ENCODE measurements at regions not wholly inside any gene's neighbourhood (a gene's known extent, or its start where the extent isn't known, plus 50 kb on each side); places are given as distances from the start of the nearest gene placed in this dataset.

GRCh38 chr6:6890400-6890858 is 217.3 kb upstream of the RREB1 start:
- H3K9me3 ChIP-seq (ENCODE audit: low read length) = no peaks in the 10 kb centered on the region
- no peak for DNase-seq (ENCODE audit: low spot score)
- no peaks in the 10 kb centered on the region for H3K9me2 ChIP-seq (ENCODE audit: insufficient read depth, low read length)
- no peaks in the 10 kb centered on the region for H3K36me3 ChIP-seq (ENCODE audit: insufficient read depth, low read length)
- no peak overlapping the region for H3K4me3 ChIP-seq (ENCODE audit: low read depth, low read length, poor library complexity, severe bottlenecking)
- H3K4me2 ChIP-seq (ENCODE audit: low read length) = no peak overlapping the region
- ChIA-PET CTCF (ENCODE audit: unreplicated experiment) (no interaction called here), POLR2A (no interaction called here)
- intact Hi-C loops (cut with micrococcal nuclease; ENCODE audit: unreplicated experiment) = no loop called here
- no peaks in the 10 kb centered on the region for H3K79me2 ChIP-seq (ENCODE audit: insufficient read depth, low read depth, low read length)
- no peaks in the 10 kb centered on the region for H4K20me1 ChIP-seq (ENCODE audit: insufficient read depth, low read length)
- no peaks in the 10 kb centered on the region for H3K4me1 ChIP-seq (ENCODE audit: insufficient read depth, low read length, poor library complexity, severe bottlenecking)
- TF ChIP-seq EZH2phosphoT487 (IDR thresholded peaks at IDR 0.05; ENCODE audit: borderline replicate concordance, low read depth, low read length) (no peak), CTCF (conservative IDR thresholded peaks at IDR 0.05; ENCODE audit: low read length) (no peak)
- H3K27ac ChIP-seq (ENCODE audit: low read depth, low read length, poor library complexity, severe bottlenecking) = no peak overlapping the region
- no TSS peak for BruUV-seq (replicated peaks)
- H2AFZ ChIP-seq (ENCODE audit: low read length) = 0 out of 2 replicates have a peak overlapping the region, but pooled peaks have one; percentile 38

DNA sequence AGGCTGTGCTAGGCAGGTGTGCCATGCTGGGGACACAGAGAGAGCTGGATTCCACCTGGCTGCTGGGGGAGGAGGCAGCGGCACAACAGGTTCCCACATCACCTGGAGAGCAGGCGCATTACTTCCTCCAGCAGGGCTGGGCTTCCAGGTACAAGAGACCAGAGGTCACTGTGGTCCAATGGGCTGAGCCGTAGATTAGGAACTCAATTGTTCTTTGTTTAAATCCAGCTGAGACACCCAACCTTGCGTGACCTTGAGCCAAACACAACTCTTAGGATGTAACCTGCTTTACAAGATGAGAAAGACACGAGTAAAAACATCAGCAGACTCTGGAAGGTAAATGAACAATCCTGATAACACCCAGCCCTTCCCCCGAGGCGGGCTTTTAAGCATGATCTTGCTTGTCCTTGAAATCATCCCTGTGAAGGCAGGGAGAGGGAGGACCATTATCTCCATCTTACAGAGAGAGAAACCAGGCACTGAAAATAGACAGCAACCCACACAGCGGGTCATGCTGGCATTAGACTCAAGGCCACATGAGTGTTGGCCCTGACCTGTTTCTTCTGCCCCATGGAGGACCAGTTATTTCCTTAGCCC is 216.5 kb upstream of the RREB1 start:
- no peak for DNase-seq (ENCODE audit: low spot score)
- Histone ChIP-seq H3K4me1 (ENCODE audit: insufficient read depth, low read length, poor library complexity, severe bottlenecking) (no peaks in the 10 kb centered on the region), H4K20me1 (ENCODE audit: insufficient read depth, low read length) (no peaks in the 10 kb centered on the region), H3K79me2 (ENCODE audit: insufficient read depth, low read depth, low read length) (no peaks in the 10 kb centered on the region), H3K9me3 (ENCODE audit: low read length) (no peaks in the 10 kb centered on the region), H3K27ac (ENCODE audit: low read depth, low read length, poor library complexity, severe bottlenecking) (no peak overlapping the region), H2AFZ (ENCODE audit: low read length) (no peak overlapping the region), H3K4me3 (ENCODE audit: low read depth, low read length, poor library complexity, severe bottlenecking) (no peak overlapping the region), H3K36me3 (ENCODE audit: insufficient read depth, low read length) (no peaks in the 10 kb centered on the region), H3K4me2 (ENCODE audit: low read length) (no peak overlapping the region), H3K9me2 (ENCODE audit: insufficient read depth, low read length) (no peaks in the 10 kb centered on the region)
- intact Hi-C loops (cut with micrococcal nuclease; ENCODE audit: unreplicated experiment) = no loop called here
- BruUV-seq (replicated peaks) = no TSS peak
- CTCF ChIA-PET (ENCODE audit: unreplicated experiment) = no interaction called here
- TF ChIP-seq CTCF (conservative IDR thresholded peaks at IDR 0.05; ENCODE audit: low read length) (no peak), EZH2phosphoT487 (IDR thresholded peaks at IDR 0.05; ENCODE audit: borderline replicate concordance, low read depth, low read length) (no peak)
- POLR2A ChIA-PET = no interaction called here

DNA sequence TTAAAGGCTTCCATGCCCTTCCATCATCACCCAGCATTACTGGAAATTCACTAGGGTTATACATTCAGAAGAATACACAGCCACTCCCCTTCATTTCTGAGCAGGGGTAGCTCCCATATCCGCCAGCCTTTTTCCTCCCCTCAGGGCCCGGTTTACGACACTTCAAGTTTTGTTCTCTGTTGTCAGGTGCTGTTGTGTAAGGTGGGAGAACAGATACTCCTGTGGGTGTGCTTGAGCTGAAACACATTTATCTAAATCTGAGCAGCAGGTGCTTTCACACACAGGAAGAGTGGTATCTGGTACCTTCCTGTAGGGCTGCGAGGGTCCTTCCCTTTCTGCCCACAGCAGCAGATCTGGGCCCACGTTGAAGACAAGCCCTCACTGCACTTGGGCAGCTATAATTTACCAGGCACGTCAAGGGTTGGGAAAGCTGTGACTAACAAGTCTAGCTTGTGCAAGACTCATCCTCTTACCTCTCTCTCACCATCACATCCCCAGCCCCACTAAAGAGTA is 215.8 kb upstream of the RREB1 start:
- TF ChIP-seq EZH2phosphoT487 (IDR thresholded peaks at IDR 0.05; ENCODE audit: borderline replicate concordance, low read depth, low read length) (no peak), CTCF (conservative IDR thresholded peaks at IDR 0.05; ENCODE audit: low read length) (no peak)
- ChIA-PET POLR2A (no interaction called here), CTCF (ENCODE audit: unreplicated experiment) (no interaction called here)
- no peak overlapping the region for H3K4me2 ChIP-seq (ENCODE audit: low read length)
- no peaks in the 10 kb centered on the region for H4K20me1 ChIP-seq (ENCODE audit: insufficient read depth, low read length)
- no peaks in the 10 kb centered on the region for H3K9me3 ChIP-seq (ENCODE audit: low read length)
- no TSS peak for BruUV-seq (replicated peaks)
- no peak for DNase-seq (ENCODE audit: low spot score)
- H3K36me3 ChIP-seq (ENCODE audit: insufficient read depth, low read length) = no peaks in the 10 kb centered on the region
- no peak overlapping the region for H2AFZ ChIP-seq (ENCODE audit: low read length)
- no peaks in the 10 kb centered on the region for H3K9me2 ChIP-seq (ENCODE audit: insufficient read depth, low read length)
- intact Hi-C loops (cut with micrococcal nuclease; ENCODE audit: unreplicated experiment) = no loop called here
- no peaks in the 10 kb centered on the region for H3K79me2 ChIP-seq (ENCODE audit: insufficient read depth, low read depth, low read length)
- no peak overlapping the region for H3K4me3 ChIP-seq (ENCODE audit: low read depth, low read length, poor library complexity, severe bottlenecking)
- H3K27ac ChIP-seq (ENCODE audit: low read depth, low read length, poor library complexity, severe bottlenecking) = no peak overlapping the region
- no peaks in the 10 kb centered on the region for H3K4me1 ChIP-seq (ENCODE audit: insufficient read depth, low read length, poor library complexity, severe bottlenecking)
